SK-N-SH (cell line): ENCODE measurements at regions not wholly inside any gene's neighbourhood (a gene's known extent, or its start where the extent isn't known, plus 50 kb on each side); places are given as distances from the start of the nearest gene placed in this dataset.

Experiments
- CTCF ChIA-PET: fragments of 300-600, 350-600 bp; formaldehyde crosslinking; extraction: SDS; loops from one replicate; lab custom pipeline; 2021; lab: Yijun Ruan, JAX
- POLR2A ChIA-PET: fragments of 350-600 bp; sonication (Branson Sonifier 250); formaldehyde crosslinking; extraction: SDS; loops from one replicate; lab custom pipeline; 2020; ENCODE audit warnings: antibody characterized with exemption, inconsistent platforms; lab: Yijun Ruan, JAX
- DNase-seq: peaks from one replicate; pipeline ENCODE4 v3.0.0; 2012
- H2AFZ ChIP-seq: fragments of 200-600 bp; sonication (generic); 2 replicates; pipeline ENCODE4 v1.8.1; 2016; ENCODE audit warnings: antibody characterized with exemption, mild to moderate bottlenecking, low read depth
- H3F3A ChIP-seq: fragments of 200-600 bp; sonication (generic); replicated peaks from 2 replicates; pipeline ENCODE3; 2016; ENCODE audit warnings: antibody characterized with exemption, mild to moderate bottlenecking; ENCODE audit not compliant: insufficient read depth
- H3K27ac ChIP-seq, 2 experiments: fragments of 200-500 bp in 1 of 2; fragments of 200-600 bp in 1 of 2; sonication (Bioruptor generic) in 1 of 2; sonication (generic), shearing (Covaris generic) in 1 of 2; 2 replicates each; pipeline versions ENCODE4 v1.5.1 to v1.6.1; 2014 to 2016; ENCODE audit warnings: low read depth in 2 of 2, inconsistent platforms in 1 of 2, low read length in 1 of 2, mild to moderate bottlenecking in 1 of 2, mixed read lengths in 1 of 2
- H3K27me3 ChIP-seq: fragments of 200-600 bp; sonication (generic), shearing (Covaris generic); 2 replicates; pipeline ENCODE4 v1.6.1; 2016; ENCODE audit warnings: mixed run types; ENCODE audit not compliant: insufficient read depth
- H3K36me3 ChIP-seq, 2 experiments: fragments of 200-500 bp in 1 of 2; fragments of 200-600 bp in 1 of 2; sonication (Bioruptor generic) in 1 of 2; sonication (generic) in 1 of 2; replicated peaks in 1 of 2; 2 replicates each; pipeline versions ENCODE3 to v1.5.1; 2014 to 2016; ENCODE audit warnings: low read length in 1 of 2, mild to moderate bottlenecking in 1 of 2; ENCODE audit not compliant: insufficient read depth in 2 of 2, control insufficient read depth in 1 of 2
- H3K4me1 ChIP-seq, 2 experiments: fragments of 200-500 bp in 1 of 2; fragments of 200-600 bp in 1 of 2; sonication (Bioruptor generic) in 1 of 2; sonication (generic), shearing (Covaris generic) in 1 of 2; 2 replicates each; pipeline versions ENCODE4 v1.5.1 to v1.6.1; 2014 to 2016; ENCODE audit warnings: low read depth in 1 of 2, low read length in 1 of 2, mixed run types in 1 of 2; ENCODE audit not compliant: insufficient read depth in 2 of 2, control insufficient read depth in 1 of 2
- H3K4me2 ChIP-seq: fragments of 200-600 bp; sonication (generic), shearing (Covaris generic); 2 replicates; pipeline ENCODE4 v1.6.1; 2017; ENCODE audit warnings: mixed run types
- H3K4me3 ChIP-seq, 2 experiments: fragments of 200-500 bp in 1 of 2; fragments of 200-600 bp in 1 of 2; sonication (Bioruptor generic) in 1 of 2; sonication (generic), shearing (Covaris generic) in 1 of 2; 2 replicates each; pipeline versions ENCODE4 v1.5.1 to v1.8.1; 2014 to 2016; ENCODE audit warnings: low read depth in 2 of 2, inconsistent platforms in 1 of 2, low read length in 1 of 2, mild to moderate bottlenecking in 1 of 2, mixed read lengths in 1 of 2, moderate library complexity in 1 of 2
- H3K79me2 ChIP-seq: fragments of 200-600 bp; sonication (generic); 2 replicates; pipeline ENCODE4 v1.8.1; 2017; ENCODE audit warnings: mild to moderate bottlenecking; ENCODE audit not compliant: insufficient read depth
- H3K9ac ChIP-seq: fragments of 200-600 bp; sonication (generic); 2 replicates; pipeline ENCODE4 v1.6.1; 2017; ENCODE audit warnings: mixed run types
- H3K9me2 ChIP-seq: fragments of 200-600 bp; sonication (generic); 2 replicates; pipeline ENCODE4 v1.6.1; 2017; ENCODE audit warnings: mixed run types
- H3K9me3 ChIP-seq: fragments of 200-600 bp; sonication (generic); 2 replicates; pipeline ENCODE4 v1.6.1; 2017; ENCODE audit warnings: mixed run types, mild to moderate bottlenecking, moderate library complexity
- H4K20me1 ChIP-seq: fragments of 200-600 bp; sonication (generic); 2 replicates; pipeline ENCODE4 v1.6.1; 2017; ENCODE audit warnings: mild to moderate bottlenecking, mixed run types; ENCODE audit not compliant: insufficient read depth
- CHD2 ChIP-seq: fragments of 150-350 bp; IDR thresholded peaks from 2 replicates; pipeline ENCODE4 v1.6.1; 2018; ENCODE audit warnings: low read length; ENCODE audit not compliant: partially characterized antibody
- ELF1 ChIP-seq: IDR thresholded peaks from 2 replicates; pipeline ENCODE4 v1.4.0; 2012
- EZH2phosphoT487 ChIP-seq: fragments of 200-600 bp; sonication (generic); IDR thresholded peaks from 2 replicates; pipeline ENCODE4 v1.6.1; 2017; ENCODE audit warnings: low read depth, mixed run types, mild to moderate bottlenecking, antibody characterized with exemption, moderate library complexity, borderline replicate concordance
- FOXJ3 ChIP-seq: sonication (generic); formaldehyde crosslinking; IDR thresholded peaks from 2 replicates; pipeline ENCODE4 v1.5.1; 2020; ENCODE audit warnings: mild to moderate bottlenecking, missing genetic modification reagents
- JUND ChIP-seq: IDR thresholded peaks from 2 replicates; pipeline ENCODE4 v1.4.0; 2012
- MEF2A ChIP-seq: IDR thresholded peaks from 2 replicates; pipeline ENCODE4 v1.4.0; 2012; ENCODE audit warnings: low read depth, borderline replicate concordance
- NFIC ChIP-seq: IDR thresholded peaks from 2 replicates; pipeline ENCODE4 v1.4.0; 2012; ENCODE audit warnings: borderline replicate concordance
- NRF1 ChIP-seq: IDR thresholded peaks from 2 replicates; pipeline ENCODE4 v1.6.1; 2012; ENCODE audit warnings: low read depth, mild to moderate bottlenecking, low read length
- POLR2AphosphoS5 ChIP-seq: IDR thresholded peaks from 2 replicates; pipeline ENCODE4 v1.6.1; 2012; ENCODE audit warnings: low read depth, low read length
- RAD21 ChIP-seq: IDR thresholded peaks from 2 replicates; pipeline ENCODE4 v1.6.1; 2012; ENCODE audit warnings: mild to moderate bottlenecking, low read length
- RCOR1 ChIP-seq: fragments of 150-350 bp; IDR thresholded peaks from 2 replicates; pipeline ENCODE4 v1.6.1; 2017; ENCODE audit warnings: antibody characterized with exemption, low read length
- RXRA ChIP-seq: IDR thresholded peaks from 2 replicates; pipeline ENCODE4 v1.4.0; 2012; ENCODE audit warnings: low read depth, mild to moderate bottlenecking, borderline replicate concordance
- SMC3 ChIP-seq: IDR thresholded peaks from 2 replicates; pipeline ENCODE4 v1.6.1; 2012; ENCODE audit warnings: low read depth, low read length, improper control_type of control experiment
- TAF1 ChIP-seq: IDR thresholded peaks from 2 replicates; pipeline ENCODE4 v1.6.1; 2012; ENCODE audit warnings: low read depth, mild to moderate bottlenecking, low read length, moderate library complexity, borderline replicate concordance
- TCF12 ChIP-seq: IDR thresholded peaks from 2 replicates; pipeline ENCODE4 v1.4.0; 2012
- TEAD4 ChIP-seq: IDR thresholded peaks from 2 replicates; pipeline ENCODE4 v1.4.0; 2012; ENCODE audit warnings: mild to moderate bottlenecking, borderline replicate concordance; ENCODE audit not compliant: insufficient read depth
- YY1 ChIP-seq: IDR thresholded peaks from 2 replicates; pipeline ENCODE4 v1.4.0; 2012; ENCODE audit warnings: low read depth, mild to moderate bottlenecking
- WGBS: methylation state at CpG from one replicate; pipeline ENCODE4 v1.1.6; 2017; ENCODE audit warnings: low lambda C conversion rate; 5-methylcytosine and 5-hydroxymethylcytosine counted together
- TF ChIP-seq, protein P1 (sequence below): IDR thresholded peaks from 2 replicates; pipeline ENCODE4 v1.4.0; 2012; ENCODE audit warnings: low read depth, borderline replicate concordance
- TF ChIP-seq, protein P2 (sequence below): fragments of 150-350 bp; IDR thresholded peaks from 2 replicates; pipeline ENCODE4 v1.6.1; 2016; ENCODE audit warnings: mild to moderate bottlenecking, low read depth, low read length
- TF ChIP-seq, protein P3 (sequence below): IDR thresholded peaks from 2 replicates; pipeline ENCODE4; 2012

DNA sequence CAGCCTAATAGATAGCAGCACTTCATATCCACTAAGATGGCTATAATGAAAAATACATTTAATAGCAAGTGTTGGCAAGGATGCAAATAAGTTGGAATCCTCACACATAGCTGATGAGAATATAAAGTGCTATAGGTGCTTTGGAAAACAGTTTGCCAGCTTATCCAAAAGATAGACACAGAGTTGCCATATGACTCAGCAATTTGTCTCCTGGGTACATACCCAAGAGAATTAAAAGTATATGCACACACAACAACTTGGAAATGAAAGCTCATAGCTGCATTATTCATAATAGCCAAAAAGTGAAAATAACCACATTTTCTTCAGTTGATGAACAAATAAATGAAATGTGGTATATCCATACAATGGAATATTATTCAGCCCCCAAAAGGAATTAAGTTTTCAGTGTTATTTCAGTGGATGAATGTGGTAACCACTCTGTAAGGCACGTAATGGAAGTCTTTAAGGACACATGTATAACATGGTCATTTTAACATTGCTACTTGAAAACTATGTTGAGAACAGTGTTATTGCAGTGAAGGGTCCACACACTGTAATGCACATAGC, 320.9 kb upstream of the ADGRL3 start (continued):
- no peak for TF ChIP-seq TAF1

DNA sequence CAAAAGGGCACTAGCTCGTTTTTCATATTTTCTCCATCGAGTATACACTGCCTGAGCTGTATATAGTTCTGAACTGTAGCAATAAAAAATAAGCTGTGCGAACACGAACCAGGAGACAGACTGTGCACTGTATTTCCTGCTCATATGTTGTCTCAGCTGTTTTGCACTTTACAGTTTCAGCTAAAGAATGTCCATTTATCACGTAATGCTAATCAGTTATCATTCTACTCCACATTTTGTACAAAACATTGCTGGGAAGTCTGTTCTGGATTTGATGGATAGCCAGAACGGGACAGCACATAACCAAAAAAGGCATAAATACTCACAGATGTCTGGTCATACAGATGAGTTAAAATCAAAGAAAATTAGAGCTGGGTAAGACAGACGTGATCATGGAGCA, 315.5 kb upstream of the ADGRL3 start:
- no peaks in the 10 kb centered on the region for H3K9me3 ChIP-seq
- no peak overlapping the region for H3K9ac ChIP-seq
- no peaks in the 10 kb centered on the region for H4K20me1 ChIP-seq
- H3K4me1 ChIP-seq: no peaks in the 10 kb centered on the region
- no peaks in the 10 kb centered on the region for H3K79me2 ChIP-seq
- H3K4me3 ChIP-seq: no peak overlapping the region
- no peak overlapping the region for H3K27ac ChIP-seq
- no peak for DNase-seq
- 0 out of 2 replicates have a peak, but pooled peaks cover 2% of the 10 kb centered on the region for H3K9me2 ChIP-seq
- H2AFZ ChIP-seq: no peak overlapping the region
- TF ChIP-seq, protein P1, sequence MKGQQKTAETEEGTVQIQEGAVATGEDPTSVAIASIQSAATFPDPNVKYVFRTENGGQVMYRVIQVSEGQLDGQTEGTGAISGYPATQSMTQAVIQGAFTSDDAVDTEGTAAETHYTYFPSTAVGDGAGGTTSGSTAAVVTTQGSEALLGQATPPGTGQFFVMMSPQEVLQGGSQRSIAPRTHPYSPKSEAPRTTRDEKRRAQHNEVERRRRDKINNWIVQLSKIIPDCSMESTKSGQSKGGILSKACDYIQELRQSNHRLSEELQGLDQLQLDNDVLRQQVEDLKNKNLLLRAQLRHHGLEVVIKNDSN: no peak
- TF ChIP-seq, protein P2, sequence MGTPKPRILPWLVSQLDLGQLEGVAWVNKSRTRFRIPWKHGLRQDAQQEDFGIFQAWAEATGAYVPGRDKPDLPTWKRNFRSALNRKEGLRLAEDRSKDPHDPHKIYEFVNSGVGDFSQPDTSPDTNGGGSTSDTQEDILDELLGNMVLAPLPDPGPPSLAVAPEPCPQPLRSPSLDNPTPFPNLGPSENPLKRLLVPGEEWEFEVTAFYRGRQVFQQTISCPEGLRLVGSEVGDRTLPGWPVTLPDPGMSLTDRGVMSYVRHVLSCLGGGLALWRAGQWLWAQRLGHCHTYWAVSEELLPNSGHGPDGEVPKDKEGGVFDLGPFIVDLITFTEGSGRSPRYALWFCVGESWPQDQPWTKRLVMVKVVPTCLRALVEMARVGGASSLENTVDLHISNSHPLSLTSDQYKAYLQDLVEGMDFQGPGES: no peak
- no peak for TF ChIP-seq ELF1
- TF ChIP-seq NFIC: no peak
- TF ChIP-seq, protein P3, sequence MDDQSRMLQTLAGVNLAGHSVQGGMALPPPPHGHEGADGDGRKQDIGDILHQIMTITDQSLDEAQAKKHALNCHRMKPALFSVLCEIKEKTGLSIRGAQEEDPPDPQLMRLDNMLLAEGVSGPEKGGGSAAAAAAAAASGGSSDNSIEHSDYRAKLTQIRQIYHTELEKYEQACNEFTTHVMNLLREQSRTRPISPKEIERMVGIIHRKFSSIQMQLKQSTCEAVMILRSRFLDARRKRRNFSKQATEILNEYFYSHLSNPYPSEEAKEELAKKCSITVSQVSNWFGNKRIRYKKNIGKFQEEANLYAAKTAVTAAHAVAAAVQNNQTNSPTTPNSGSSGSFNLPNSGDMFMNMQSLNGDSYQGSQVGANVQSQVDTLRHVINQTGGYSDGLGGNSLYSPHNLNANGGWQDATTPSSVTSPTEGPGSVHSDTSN: no peak
- no peak for TF ChIP-seq CHD2
- TF ChIP-seq NRF1: no peak
- no peak for TF ChIP-seq YY1
- TF ChIP-seq EZH2phosphoT487: no peak
- no peak for TF ChIP-seq FOXJ3 (CRISPR knock-in tag)
- TF ChIP-seq RCOR1: no peak
- no peak for TF ChIP-seq MEF2A
- TF ChIP-seq RAD21: no peak
- no peak for TF ChIP-seq JUND
- TF ChIP-seq TEAD4: no peak
- no peak for TF ChIP-seq POLR2AphosphoS5
- TF ChIP-seq SMC3: no peak
- TF ChIP-seq RXRA: no peak
- no peak for TF ChIP-seq TCF12
- no peaks in the 10 kb centered on the region for H3F3A ChIP-seq
- 0 out of 2 replicates have a peak overlapping the region, but pooled peaks have one; percentile 11 for H3K4me2 ChIP-seq
- ChIA-PET CTCF (no interaction called here), POLR2A (no interaction called here)
- H3K27me3 ChIP-seq: no peaks in the 10 kb centered on the region
- WGBS: 15% methylated on average over 7 of the region's 7 CpGs
- no peaks in the 10 kb centered on the region for H3K36me3 ChIP-seq
